NCI-H524 (cell line): ENCODE measurements at regions not wholly inside any gene's neighbourhood (a gene's known extent, or its start where the extent isn't known, plus 50 kb on each side); places are given as distances from the start of the nearest gene placed in this dataset.

Source experiments
- DNase-seq, 2 experiments: peaks; one replicate each; lab custom pipeline; 2025; lab: John Stamatoyannopoulos, UW

DNA sequence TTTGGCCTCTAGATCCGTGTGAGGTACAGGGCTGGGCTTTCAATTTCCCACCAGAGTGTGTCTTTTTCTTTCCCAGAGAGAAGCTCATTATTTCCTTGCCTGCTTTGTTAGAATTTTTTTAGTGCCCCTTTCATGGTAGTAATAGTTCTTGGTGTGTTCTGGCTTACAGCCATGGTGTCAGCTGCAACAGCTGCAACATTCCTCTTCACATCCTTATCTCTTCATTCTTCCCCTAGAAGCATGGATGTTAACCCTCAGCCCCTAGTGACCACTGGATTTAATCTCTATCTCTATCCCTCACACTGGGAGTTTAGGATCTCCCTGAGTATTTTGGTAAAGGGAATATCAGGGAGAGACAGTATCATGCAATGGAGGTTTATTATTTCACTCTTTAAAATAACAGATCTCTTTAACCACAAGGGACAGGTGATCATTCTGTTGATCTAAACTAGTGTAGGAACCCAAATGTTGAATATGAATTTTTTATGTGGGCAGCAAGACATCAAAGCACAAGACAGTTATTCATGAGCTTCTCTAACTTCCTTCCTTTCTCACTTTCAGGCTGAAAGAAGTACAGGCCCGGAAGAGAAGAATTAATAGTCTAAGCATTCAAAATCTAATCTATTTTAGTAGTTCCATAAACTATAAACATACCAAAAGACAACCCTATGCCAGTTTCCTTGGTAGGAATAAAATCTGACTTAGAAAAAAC is 160.2 kb downstream of the FAM170A start:
- DNase-seq = no peak

DNA sequence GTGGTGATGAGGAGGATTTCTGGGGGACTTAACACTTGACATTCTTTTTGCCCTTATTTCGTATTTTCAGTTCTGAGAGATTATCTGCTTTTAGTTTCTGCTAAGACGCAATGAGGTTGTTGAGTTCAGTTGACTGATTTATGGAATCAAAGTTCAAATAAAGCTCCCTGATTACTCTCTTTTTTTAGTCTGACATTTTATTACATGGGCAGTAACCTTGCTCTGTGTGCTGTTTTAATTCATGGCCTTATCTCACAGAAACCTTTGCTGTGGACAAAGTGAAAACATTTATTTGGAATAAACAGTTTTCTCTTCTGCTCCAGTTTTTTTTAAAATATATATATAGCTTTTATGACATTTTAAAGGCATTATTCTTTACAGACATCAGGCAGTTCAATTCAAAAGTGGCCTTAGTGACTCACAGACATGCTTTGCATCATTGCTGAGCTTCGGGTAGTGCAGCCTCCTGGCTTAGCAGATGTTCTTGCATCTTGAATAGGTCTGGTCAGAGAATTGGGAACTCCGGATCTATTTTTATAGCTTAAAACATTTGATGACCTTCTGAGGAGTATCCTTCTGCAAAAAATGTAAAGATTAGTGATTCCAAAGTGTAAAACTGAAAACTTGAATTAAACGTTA is 162.9 kb downstream of the FAM170A start:
- DNase-seq = peak in 1 of 2 experiments; percentile 23

DNA sequence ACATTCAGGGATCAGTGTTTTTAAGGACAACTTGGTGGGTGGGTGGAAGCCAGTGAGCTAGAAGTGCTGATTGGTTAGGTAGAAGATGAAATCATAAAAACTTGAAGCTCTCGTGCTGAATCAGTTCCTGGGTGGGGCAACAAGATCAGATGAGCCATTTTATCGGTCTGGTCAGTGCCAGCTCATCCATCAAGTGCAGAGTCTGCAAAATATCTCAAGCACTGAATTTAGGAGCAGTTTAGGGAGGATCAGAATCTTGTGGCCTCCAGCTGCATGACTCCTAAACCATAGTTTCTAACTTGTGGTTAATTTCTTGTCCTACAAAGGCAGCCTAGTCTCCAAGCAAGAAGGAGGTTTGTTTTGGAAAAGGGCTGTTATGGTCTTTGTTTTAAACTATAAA is 166.4 kb downstream of the FAM170A start:
- DNase-seq = no peak

DNA sequence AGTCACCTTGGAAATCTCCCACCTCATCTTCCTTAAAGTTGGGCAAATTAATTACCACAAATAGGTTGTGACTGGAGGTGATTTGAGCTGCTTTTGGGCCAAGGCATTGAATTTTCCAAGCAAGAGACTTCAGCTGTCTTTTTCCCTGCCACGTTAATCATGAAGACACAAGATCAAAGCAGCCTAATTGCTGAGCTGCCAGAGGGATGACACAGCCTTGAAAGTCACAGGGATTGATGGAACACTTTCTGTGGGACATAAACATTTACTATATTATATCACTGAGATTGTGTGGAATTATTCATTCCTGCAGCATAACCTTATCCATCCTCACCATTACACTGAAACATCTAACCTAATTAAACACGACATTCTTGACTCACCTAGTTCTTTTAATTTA is 172.2 kb downstream of the FAM170A start:
- DNase-seq = no peak

DNA sequence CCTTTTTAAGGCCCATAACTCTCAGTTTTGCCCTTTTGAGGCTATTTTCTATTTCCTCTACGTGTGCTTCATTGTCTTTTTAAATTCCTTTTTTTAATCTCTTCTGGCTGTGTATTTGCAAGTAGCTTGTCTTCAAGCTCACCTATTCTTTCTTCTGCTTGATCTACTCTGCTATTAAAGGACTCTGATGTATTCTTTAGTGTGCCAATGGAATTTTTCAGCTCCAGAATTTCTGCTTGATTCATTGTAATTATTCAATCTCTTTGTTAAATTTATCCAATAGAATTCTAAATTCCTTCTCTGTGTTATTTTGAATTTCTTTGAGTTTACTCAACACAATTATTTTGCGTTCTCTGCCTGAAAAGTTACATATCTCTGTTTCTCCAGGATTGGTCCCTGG is 178.7 kb downstream of the FAM170A start:
- DNase-seq = no peak

DNA sequence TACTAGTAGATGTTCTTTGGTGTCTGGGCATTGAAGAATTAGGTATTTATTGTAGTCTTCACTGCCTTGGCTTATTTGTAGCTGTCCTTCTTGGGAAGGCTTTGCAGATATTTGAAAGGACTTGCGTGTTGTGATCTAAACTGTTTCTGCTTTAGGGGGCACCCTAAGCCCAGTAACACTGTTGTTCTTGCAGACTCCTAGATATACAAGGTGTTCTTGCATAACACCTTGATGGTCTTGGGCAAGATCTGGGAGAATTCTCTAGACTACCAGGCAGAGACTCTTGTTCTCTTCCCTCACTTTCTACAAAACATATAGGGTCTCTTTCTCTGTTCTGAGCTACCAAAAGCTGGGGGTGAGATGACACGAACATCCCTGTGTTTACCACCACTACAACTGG is 179.1 kb downstream of the FAM170A start:
- no peak for DNase-seq

DNA sequence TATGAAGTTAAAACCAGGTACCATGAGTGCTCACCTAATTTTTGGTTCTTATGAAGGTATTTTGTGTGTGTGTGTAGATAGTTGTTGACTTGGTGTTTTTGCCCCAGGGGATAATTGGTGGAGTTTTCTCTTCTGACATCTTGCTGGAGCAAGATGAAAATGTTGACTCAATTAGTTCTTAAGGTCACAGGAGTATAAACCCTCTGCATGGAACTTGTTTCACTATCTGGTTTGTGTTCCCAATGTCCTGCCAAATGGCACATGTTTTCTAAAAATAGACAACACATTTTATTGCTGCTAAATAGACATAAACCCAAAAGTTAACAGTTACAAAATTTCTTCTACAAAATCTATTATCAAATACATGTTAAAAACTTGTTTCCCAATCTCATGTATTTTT is 180.9 kb downstream of the FAM170A start:
- no peak for DNase-seq

DNA sequence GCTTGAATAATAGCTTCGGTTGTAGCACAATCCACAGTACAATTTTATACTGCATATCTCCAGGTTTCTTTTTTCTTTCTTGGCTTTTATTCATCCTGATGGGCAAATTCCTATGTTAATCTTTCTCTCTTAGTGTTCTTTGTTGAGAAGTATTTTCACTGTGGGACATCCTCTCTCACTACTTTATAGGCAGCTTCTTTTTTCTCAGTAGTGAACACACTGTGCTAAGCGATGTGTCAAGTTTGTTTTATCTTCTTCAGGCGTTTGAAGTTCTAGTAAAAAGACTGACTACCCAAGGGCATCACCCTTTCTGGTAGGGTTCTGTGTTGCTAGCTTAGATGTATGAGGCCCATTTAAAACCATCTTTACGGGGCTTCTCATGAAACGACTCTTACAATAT is 182.1 kb downstream of the FAM170A start:
- no peak for DNase-seq

DNA sequence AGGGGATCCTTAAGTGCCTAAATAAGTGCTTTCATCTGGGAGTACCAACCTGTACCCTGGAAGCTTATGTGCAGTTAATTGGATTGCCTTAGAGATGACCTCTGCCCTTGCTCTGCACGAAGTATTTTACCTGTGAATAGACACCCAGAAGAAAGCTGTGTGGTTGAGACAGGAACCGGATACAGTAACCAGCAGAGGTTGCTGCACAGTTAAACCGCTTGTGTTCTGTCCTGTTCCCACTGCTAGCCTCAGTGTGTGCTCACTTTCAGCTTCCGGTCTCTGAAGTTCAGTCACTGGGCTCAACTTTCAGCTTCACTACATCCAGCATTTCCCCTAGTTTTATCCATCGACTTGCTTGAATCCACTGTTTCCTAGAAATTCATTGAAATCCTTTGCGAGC is 185.3 kb downstream of the FAM170A start:
- DNase-seq = no peak

DNA sequence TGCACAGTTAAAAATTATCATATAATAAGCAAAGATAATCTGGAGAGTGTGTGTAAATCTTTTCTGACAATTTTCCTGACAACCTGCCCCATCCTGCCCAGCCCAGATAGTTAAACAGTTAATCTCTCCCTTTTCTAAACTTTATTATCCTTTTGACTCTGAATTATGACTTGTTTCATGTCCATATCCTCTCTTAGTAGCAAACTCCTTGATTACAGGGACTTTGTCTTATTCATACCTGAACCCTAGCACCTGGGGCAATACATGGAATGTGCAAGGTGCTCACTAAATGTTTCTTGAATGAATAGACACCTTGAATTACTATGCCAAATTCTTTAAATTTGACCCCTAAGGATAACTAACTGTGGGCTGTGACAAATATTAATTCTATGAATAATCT is 186.7 kb downstream of the FAM170A start:
- no peak for DNase-seq

DNA sequence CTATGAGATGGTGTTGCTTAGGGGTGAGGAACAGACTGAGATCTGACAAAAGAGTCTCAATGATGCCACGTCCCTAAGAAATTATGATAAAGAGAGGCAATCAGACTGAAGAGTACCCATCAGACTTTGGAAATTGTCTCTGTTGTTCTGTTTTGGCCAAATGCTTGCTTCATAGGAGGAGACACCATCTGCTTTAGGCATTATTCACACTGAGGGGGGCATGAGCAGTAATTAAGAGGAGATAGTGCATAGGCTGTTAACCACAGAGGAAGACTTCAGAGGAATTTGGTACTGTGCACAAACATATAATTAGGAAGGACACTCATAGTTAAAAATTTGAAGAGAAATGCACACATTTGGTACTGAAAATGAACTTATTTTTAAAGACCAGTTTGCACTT is 190.7 kb downstream of the FAM170A start:
- DNase-seq = no peak

DNA sequence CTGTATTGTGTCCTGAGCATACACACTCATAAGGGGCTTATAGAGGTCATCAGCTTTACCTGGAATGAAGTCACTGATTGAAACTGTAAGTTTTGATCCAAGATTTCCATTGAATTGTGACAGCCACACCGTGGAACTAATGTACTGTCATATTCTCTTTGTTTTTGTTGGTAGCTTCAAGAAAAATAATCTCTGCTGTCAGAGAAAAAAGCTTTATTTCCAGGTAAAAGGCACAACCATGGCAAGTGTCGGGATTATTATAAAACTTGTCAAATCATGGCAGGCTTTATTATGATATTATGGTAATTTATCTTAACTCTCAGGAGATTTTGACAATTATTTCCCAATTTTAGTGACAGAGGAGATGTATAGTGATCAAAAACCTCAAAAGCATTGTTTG is 191.2 kb downstream of the FAM170A start:
- DNase-seq = no peak

DNA sequence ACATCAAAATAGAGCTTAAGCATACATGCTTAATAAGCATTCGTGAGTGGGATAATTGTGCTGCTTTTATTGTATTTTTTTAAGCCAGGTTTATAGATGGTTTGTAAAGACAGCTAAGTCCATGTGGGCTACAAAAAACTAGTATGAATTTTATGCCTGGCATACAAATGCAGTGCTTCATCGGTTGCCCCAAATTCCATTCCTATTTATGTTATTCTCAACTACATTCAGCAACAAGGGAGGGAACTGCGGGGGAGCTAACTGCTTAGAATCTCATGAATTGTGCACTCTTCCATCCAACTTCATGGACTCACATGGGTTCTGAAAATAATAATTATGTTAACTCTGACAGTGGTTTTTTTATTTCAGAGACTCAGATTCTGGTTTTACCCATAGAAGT is 199.2 kb downstream of the FAM170A start:
- no peak for DNase-seq

DNA sequence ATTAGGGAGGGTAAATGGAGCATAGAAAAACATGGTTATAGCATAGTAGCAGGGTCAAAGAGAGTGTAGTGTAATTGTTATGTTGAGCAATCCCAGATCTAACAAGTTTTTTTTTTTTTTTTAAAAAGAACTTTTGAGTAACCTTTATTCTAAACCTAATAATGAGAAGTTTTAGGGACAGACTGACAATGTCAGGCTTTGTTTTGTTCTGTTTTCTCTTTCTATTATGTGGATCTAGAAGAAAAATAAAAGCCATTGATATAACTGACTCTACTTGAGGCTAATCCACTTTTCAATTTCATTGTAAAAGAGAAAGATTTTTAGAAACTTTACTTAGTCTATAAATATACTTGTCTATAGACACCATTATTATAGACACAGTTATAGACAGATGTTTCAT is 200.0 kb downstream of the FAM170A start:
- no peak for DNase-seq

DNA sequence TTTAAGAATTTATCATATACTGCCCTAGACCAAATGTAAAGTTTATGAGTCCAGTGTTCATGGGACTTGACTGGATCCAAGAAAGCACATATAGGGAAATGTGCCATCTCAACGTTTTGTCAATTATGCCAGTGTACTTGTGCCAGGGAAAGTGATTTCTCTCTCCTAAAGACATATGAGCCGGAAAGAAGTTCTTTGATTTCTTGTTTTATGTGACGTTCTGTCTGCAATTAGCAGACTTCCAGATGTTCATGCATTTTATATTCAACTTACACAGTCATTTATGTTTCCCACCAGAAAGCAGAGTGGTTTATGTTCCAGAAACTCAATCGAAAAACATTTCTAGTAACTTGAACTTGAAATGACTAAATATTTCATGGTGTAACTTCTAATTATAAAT is 203.8 kb downstream of the FAM170A start:
- no peak for DNase-seq

DNA sequence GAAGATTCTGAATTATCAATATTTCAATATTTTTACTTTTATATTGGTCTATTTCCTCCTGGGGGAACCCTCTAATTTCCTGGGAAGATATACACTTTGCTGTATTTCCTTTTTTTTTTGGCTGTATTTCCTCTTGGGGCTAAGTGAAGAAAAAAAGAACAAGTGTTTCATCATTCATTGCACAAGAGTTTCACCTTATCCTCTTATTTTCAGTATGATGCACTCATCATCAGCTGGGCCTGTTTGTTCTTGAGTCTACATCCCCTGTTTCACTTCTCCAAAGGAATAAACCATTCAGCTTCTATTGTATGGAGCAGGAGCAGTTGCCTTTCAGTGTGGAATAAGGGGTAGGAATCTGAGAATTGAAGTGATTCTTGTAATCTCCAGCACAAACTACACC is 210.8 kb downstream of the FAM170A start:
- no peak for DNase-seq

DNA sequence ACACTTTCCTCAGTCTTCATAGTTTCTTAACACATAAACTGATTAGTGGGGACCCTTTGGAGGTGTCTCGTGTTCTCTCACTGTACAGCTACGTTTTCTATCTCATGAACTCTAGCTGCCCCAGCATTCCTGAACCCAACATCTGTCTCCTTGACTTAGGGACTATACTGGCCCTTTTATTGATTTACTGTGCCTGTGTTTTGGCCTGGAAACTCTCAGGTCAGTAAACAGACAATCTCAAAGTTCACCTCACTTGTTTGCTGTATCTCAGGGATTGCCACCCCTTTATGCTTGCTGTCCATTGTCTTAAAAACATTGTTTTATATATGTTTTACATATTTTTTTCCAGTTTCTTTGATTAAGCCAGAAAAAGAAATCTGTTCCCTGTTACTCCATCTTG is 222.8 kb downstream of the FAM170A start:
- DNase-seq = no peak

DNA sequence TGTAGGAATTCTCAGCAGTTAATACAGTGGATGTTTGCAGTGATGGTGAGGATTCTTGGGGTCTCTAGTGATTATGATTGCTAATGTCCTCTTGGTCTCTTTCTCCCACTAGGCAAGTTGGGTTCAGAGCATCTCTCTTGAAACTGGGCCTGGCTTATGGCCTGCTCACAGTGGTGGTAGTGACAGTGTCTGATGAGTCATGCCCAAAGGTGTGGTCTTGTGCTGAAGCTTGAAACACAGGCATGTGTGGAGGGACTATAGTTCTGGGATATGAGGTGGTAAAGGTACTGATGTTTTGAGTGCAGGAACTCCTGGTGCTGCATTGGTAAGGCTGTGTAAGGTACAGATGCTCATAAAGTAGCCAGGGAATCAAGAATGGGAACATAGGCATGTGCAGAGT is 231.1 kb downstream of the FAM170A start:
- DNase-seq = no peak

DNA sequence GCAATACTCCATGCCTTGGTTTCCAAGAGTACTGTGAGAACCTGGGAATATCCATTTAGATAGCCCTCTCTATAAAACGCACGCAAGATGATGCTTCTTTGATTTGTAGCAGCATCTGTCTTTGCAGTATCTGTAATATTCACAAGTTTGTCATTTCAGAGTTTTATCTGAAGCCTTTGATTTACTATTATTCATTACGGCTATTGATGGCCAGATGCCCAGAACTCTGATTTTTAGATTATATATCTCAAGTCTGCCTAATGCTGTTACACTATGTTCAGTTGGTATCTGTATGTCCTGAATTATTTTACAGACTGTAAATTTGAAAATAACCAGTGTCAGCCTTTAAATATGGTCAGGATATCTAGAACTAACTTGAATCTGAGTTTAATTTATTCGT is 233.3 kb downstream of the FAM170A start:
- no peak for DNase-seq

DNA sequence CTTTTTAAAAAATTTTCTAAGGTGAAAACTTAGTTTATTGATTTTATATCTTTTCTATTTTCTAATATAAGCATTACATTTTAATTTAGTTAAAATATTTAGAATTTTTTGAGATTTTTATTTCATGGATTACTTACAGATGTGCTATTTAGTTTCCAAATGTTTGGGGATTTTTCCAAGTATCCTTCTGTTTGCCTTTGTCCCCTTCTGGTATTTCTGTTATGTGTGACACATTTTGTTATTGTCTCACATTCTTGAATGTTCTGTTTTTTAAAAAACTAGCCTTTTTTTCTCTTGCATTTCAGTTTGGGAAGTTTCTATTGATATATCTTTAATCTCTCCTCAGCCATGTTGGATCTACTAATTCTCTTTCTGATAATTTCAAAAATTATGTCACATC is 234.9 kb downstream of the FAM170A start:
- DNase-seq = no peak

DNA sequence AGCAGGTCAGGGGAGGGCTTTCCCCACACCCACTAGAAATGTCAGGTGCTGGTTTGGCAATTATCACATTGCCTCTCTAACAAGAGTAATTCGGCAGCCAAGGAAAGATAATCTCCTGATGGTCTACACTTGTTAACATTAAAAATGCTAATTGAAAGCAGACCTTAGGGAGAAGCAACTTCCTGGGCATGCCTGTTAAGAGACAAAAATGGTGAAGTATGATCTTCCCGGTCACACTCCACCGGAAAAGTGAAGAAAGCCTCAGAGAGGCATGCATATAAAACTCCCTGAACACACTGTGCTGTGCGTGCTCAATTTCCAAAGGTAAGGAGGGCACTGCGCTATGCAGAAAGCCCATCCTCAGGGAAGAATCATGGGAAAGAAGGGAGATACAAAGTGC is 244.3 kb downstream of the FAM170A start:
- DNase-seq = no peak

DNA sequence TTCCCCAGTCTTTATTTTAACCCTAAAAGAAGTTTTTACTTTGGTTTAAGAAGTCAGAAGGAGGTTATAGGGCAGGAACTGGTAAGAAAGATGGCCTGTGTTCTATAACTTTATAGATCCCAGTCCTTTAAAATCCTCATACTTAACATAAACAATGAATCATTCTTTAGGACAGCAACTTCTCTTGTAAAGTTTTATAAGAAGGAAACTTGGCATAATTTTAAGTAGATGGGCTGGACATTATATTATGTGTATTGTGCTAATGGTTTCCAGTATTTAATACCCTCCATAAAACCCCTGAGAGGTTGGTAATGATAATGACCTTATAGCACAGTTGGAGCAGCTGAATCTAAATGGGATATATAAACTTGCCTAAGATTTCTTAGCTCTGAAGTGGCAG is 247.2 kb downstream of the FAM170A start:
- DNase-seq = no peak

DNA sequence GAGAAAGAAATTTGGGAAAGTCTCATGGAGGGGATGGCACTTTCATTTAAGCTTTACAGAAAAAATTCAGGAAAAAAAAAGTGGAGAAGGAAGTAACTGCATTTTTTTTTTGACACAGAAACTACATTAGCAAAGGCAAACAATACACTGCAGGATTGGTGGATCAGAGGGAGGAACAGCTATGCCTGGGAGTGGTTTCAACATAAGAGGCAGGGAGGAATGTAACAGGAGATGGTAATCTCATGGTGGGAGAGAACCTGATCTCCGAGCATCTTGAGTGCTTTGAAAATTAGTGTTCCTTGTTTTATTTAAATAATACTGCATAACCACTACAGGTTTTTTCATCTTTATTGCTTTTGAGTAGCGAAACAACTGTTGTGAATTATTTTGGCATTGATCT is 249.4 kb downstream of the FAM170A start:
- DNase-seq = no peak

DNA sequence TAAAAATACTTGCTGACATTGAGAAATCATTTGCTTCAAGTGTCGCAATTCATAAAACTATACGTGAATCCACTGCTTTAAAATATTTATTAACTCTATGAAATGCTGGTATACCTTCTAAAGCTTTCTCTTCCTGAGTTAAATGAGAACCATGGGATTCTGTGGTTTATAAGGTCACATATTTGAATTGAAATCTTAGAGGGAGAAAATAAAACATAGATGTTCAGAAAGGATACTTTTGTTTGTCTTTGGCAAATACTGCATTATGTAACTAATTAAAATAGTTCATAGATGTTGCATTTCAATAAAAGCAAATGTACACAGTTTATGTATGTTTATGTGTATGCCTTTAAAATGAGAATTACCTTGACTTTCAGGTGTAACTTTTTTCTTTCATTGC is 250.1 kb downstream of the FAM170A start:
- no peak for DNase-seq
